Activated T-helper 17 cell treated with anti-CD3 and anti-CD28 coated beads, Interleukin-2, amount 50 U/mL, for 72 hours (primary cell): ENCODE measurements at regions not wholly inside any gene's neighbourhood (a gene's known extent, or its start where the extent isn't known, plus 50 kb on each side); places are given as distances from the start of the nearest gene placed in this dataset.
"Not testable (repeated sequence)": the region's sequence is repeated elsewhere in the genome, so short reads cannot be mapped to it uniquely, and the experiment has no call there.

Experiments
- ATAC-seq: fragments of 150-1000 bp; cut with Tn5 transposase; replicated peaks from 2 replicates; pipeline ENCODE4 v1.10.0; 2021; ENCODE audit warnings: mild to moderate bottlenecking, moderate library complexity
- H3K27ac Mint-ChIP-seq: one replicate; pipeline ENCODE4 v1.8.0; 2022; ENCODE audit warnings: mixed read lengths
- H3K27me3 Mint-ChIP-seq: one replicate; pipeline ENCODE4 v1.8.0; 2022; ENCODE audit warnings: mixed read lengths
- H3K36me3 Mint-ChIP-seq: one replicate; pipeline ENCODE4 v1.8.0; 2022; ENCODE audit warnings: low read depth, mild to moderate bottlenecking, mixed read lengths
- H3K4me1 Mint-ChIP-seq: one replicate; pipeline ENCODE4 v1.8.0; 2022; ENCODE audit warnings: mixed read lengths
- H3K4me3 Mint-ChIP-seq: one replicate; pipeline ENCODE4 v1.8.0; 2022; ENCODE audit warnings: mild to moderate bottlenecking, mixed read lengths
- H3K9me3 Mint-ChIP-seq: one replicate; pipeline ENCODE4 v1.8.0; 2022; ENCODE audit warnings: mixed read lengths

- peaks cover 11% of the 10 kb centered on the region for H3K27me3 Mint-ChIP-seq
- ATAC-seq: no peak
- no peak overlapping the region for H3K4me3 Mint-ChIP-seq
- H3K27ac Mint-ChIP-seq: no peak overlapping the region
- no peaks in the 10 kb centered on the region for H3K4me1 Mint-ChIP-seq
- H3K36me3 Mint-ChIP-seq: no peaks in the 10 kb centered on the region
- no peaks in the 10 kb centered on the region for H3K9me3 Mint-ChIP-seq
Measured at GRCh38 chr7:8362723-8363369, 70.6 kb upstream of the NXPH1 start.

DNA sequence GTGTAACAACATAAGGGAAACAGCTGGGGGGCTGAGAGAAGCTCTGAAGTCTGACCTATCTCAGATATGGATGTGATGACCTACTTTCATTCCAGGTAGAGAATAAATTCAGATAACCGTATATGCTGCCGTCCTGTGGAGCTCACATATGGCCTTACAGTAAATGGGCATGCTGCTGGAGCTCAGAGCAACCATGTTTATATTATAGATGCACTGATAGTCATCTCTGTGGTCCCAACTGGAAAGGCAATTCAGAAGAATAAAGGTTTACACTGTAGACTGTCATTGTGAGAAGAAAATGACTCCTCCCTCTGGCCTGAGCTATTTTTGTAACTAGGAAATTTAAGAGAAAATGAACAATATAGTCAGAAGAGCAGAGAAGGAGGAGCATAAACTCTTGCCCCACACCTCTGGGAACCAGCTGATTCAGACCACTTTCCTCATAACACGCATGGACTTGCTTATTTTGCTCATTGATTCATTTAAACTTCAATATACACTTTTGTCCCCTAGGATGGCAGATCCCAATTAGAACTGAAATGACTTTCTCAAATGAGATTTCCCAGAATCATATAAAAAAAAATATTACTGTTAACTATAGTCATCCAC lies 69.9 kb upstream of the NXPH1 start:
- Mint-ChIP-seq H3K27me3 (peaks cover 15% of the 10 kb centered on the region), H3K9me3 (no peaks in the 10 kb centered on the region), H3K4me3 (no peak overlapping the region), H3K27ac (no peak overlapping the region), H3K4me1 (no peaks in the 10 kb centered on the region), H3K36me3 (no peaks in the 10 kb centered on the region)
- ATAC-seq: no peak

- ATAC-seq: no peak
- Mint-ChIP-seq H3K9me3 (peaks cover 3% of the 10 kb centered on the region), H3K4me3 (no peak overlapping the region), H3K27ac (no peak overlapping the region), H3K36me3 (no peaks in the 10 kb centered on the region), H3K27me3 (peaks cover 20% of the 10 kb centered on the region), H3K4me1 (no peaks in the 10 kb centered on the region)
Measured at GRCh38 chr7:8365499-8366110, 67.8 kb upstream of the NXPH1 start.

GRCh38 chr7:8368007-8368406 lies 65.4 kb upstream of the NXPH1 start:
- not testable (repeated sequence) for H3K36me3 Mint-ChIP-seq, H3K4me1 Mint-ChIP-seq, H3K27ac Mint-ChIP-seq, H3K4me3 Mint-ChIP-seq, H3K9me3 Mint-ChIP-seq, ATAC-seq
- H3K27me3 Mint-ChIP-seq: peaks cover 34% of the 10 kb centered on the region

- ATAC-seq: no peak
- Mint-ChIP-seq H3K9me3 (peaks cover 3% of the 10 kb centered on the region), H3K4me3 (no peak overlapping the region), H3K27ac (no peak overlapping the region), H3K27me3 (peaks cover 39% of the 10 kb centered on the region), H3K4me1 (no peaks in the 10 kb centered on the region), H3K36me3 (no peaks in the 10 kb centered on the region)
Measured at GRCh38 chr7:8371742-8372141, 61.7 kb upstream of the NXPH1 start.

GRCh38 chr7:8373851-8374250 lies 59.6 kb upstream of the NXPH1 start:
- Mint-ChIP-seq H3K9me3 (peaks cover 3% of the 10 kb centered on the region), H3K4me3 (no peak overlapping the region), H3K27ac (no peak overlapping the region), H3K27me3 (peaks cover 35% of the 10 kb centered on the region), H3K4me1 (no peaks in the 10 kb centered on the region), H3K36me3 (no peaks in the 10 kb centered on the region)
- no peak for ATAC-seq

GRCh38 chr7:8378349-8379019 lies 54.9 kb upstream of the NXPH1 start:
- Mint-ChIP-seq H3K4me3 (no peak overlapping the region), H3K4me1 (no peaks in the 10 kb centered on the region), H3K27ac (no peak overlapping the region), H3K27me3 (peaks cover 21% of the 10 kb centered on the region), H3K9me3 (no peaks in the 10 kb centered on the region), H3K36me3 (no peaks in the 10 kb centered on the region)
- no peak for ATAC-seq

DNA sequence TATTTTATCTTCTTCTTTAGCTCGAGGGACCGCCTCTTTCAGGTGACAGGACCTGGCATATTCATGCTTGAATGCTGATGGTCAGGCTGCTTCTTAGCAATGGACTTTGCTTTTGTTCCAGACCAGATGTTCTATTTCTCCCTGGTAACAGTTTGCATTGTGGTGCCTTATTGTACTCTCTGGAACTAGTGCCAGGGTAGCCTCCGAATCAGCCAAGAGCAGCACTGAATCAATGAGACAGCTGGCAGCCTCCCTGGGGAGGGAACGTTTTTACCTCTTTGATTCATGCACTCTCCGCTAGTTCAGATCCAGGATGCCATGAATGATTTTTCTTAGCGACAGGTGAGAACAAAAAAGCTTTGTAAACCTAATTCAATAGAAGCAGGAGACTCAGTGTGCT lies 54.1 kb upstream of the NXPH1 start:
- H3K27me3 Mint-ChIP-seq: peaks cover 21% of the 10 kb centered on the region
- H3K4me1 Mint-ChIP-seq: no peaks in the 10 kb centered on the region
- no peak for ATAC-seq
- H3K4me3 Mint-ChIP-seq: no peak overlapping the region
- H3K27ac Mint-ChIP-seq: no peak overlapping the region
- H3K9me3 Mint-ChIP-seq: no peaks in the 10 kb centered on the region
- H3K36me3 Mint-ChIP-seq: no peaks in the 10 kb centered on the region

DNA sequence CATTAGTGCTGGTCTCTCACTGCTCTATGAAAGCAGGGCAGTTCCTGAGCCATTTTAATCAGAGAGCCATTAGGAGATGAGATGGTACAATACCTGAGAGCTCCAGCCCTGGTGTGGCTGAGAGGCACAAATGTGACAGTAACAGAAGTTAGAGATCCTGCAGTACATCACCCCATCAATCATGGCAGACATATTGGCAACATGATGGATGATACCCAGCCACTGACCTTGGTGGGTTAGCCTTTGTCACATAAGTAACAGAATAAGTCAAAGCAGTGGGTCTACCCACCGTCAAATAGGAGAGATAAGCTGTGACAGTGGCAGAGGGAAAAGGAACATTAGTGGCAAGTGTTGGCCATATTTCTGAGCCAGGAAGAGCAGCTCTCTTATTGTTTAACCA lies 53.3 kb upstream of the NXPH1 start:
- Mint-ChIP-seq H3K4me3 (no peak overlapping the region), H3K4me1 (no peaks in the 10 kb centered on the region), H3K36me3 (no peaks in the 10 kb centered on the region), H3K27ac (no peak overlapping the region), H3K9me3 (no peaks in the 10 kb centered on the region), H3K27me3 (peaks cover 19% of the 10 kb centered on the region)
- no peak for ATAC-seq

GRCh38 chr7:8382004-8382730 lies 51.2 kb upstream of the NXPH1 start:
- Mint-ChIP-seq H3K27ac (no peak overlapping the region), H3K4me3 (no peak overlapping the region), H3K36me3 (no peaks in the 10 kb centered on the region), H3K27me3 (peaks cover 23% of the 10 kb centered on the region), H3K4me1 (peaks cover 4% of the 10 kb centered on the region), H3K9me3 (no peaks in the 10 kb centered on the region)
- no peak for ATAC-seq
